Esophagus muscularis mucosa (tissue), 4 donors: ENCODE measurements at regions not wholly inside any gene's neighbourhood (a gene's known extent, or its start where the extent isn't known, plus 50 kb on each side); places are given as distances from the start of the nearest gene placed in this dataset.

Experiments
- DNase-seq: peaks from one replicate; pipeline ENCODE4 v3.0.0-alpha.2; 2017; ENCODE audit errors: extremely low spot score
- H3K27ac ChIP-seq, 4 donors: fragments of 200-600 bp; sonication (generic); replicated peaks in 1 of 4; 1 replicate in 3 of 4; 2 replicates in 1 of 4; pipeline ENCODE4 v1.5.1; 2016 to 2019; ENCODE audit warnings: mild to moderate bottlenecking in 1 of 4
- H3K27me3 ChIP-seq, 4 donors: fragments of 200-600 bp; sonication (generic); one replicate each; pipeline versions ENCODE4 v1.5.1 to v1.6.0; 2016 to 2019
- H3K36me3 ChIP-seq, 4 donors: fragments of 200-600 bp; sonication (generic); one replicate each; pipeline ENCODE4 v1.5.1; 2016 to 2019
- H3K4me1 ChIP-seq, 4 donors: fragments of 200-600 bp; sonication (generic); one replicate each; pipeline ENCODE4 v1.5.1; 2016 to 2019
- H3K4me3 ChIP-seq, 4 donors: fragments of 200-600 bp; sonication (generic); 1 replicate in 2 of 4; 2 replicates in 2 of 4; pipeline ENCODE4 v1.5.1; 2016 to 2019; ENCODE audit warnings: mild to moderate bottlenecking in 4 of 4, moderate library complexity in 1 of 4
- H3K9me3 ChIP-seq, 4 donors: fragments of 200-600 bp; sonication (generic); 1 replicate in 3 of 4; 2 replicates in 1 of 4; pipeline ENCODE4 v1.5.1; 2016 to 2019
- EP300 ChIP-seq: sonication (generic); formaldehyde crosslinking; IDR thresholded peaks from one replicate; pipeline ENCODE4 v1.6.1; 2017; ENCODE audit warnings: antibody characterized with exemption
- POLR2A ChIP-seq: fragments of 450-650 bp; IDR thresholded peaks from one replicate; pipeline ENCODE4 v1.6.1; 2017; ENCODE audit warnings: antibody characterized with exemption, moderate library complexity, mild to moderate bottlenecking, low read depth
- POLR2AphosphoS5 ChIP-seq, 2 donors: sonication (generic); formaldehyde crosslinking; IDR thresholded peaks; one replicate each; pipeline ENCODE4 v1.6.1; 2017; ENCODE audit warnings: antibody characterized with exemption in 2 of 2
- whole genome bisulfite sequencing: methylation state at CpG from one replicate; pipeline ENCODE4 v1.1.5; 2018; 5-methylcytosine and 5-hydroxymethylcytosine counted together
- intact Hi-C: fragments of 100-400 bp; cut with DNase I; formaldehyde crosslinking; loops from one replicate; pipeline ENCODE4 v1.15.1; 2023
- TF ChIP-seq, protein P1 (sequence below), 3 experiments: fragments of 200-600 bp in 2 of 3; fragments of 450-650 bp in 1 of 3; sonication (generic) in 2 of 3; IDR thresholded peaks; one replicate each; pipeline ENCODE4 v1.5.1; 2017 to 2019; ENCODE audit warnings: antibody characterized with exemption in 3 of 3, mild to moderate bottlenecking in 2 of 3, moderate library complexity in 1 of 3

DNA sequence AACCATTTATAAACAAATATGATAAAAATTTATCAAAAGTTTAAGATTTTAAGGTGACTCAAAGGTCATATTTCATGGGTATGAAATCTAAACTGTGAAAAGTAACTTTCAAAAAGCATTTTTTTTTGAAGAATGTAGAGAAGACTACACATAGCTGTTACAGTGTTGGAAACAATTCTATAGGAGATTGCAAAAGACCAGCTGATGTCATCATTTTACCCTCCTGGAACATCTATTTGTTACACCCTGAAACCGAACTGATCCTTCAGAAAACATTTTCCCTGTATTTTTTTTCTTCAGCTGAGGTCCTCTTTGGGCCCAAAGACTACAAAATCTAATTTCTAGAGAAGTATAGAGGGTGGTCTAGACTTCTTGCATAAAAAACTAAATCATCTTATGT is 297.5 kb upstream of the FERMT1 start:
- Histone ChIP-seq H3K27me3 (no peaks in the 10 kb centered on the region), H3K4me1 (no peaks in the 10 kb centered on the region), H3K27ac (no peak overlapping the region), H3K9me3 (no peaks in the 10 kb centered on the region), H3K36me3 (no peaks in the 10 kb centered on the region), H3K4me3 (no peak overlapping the region)
- TF ChIP-seq, protein P1, sequence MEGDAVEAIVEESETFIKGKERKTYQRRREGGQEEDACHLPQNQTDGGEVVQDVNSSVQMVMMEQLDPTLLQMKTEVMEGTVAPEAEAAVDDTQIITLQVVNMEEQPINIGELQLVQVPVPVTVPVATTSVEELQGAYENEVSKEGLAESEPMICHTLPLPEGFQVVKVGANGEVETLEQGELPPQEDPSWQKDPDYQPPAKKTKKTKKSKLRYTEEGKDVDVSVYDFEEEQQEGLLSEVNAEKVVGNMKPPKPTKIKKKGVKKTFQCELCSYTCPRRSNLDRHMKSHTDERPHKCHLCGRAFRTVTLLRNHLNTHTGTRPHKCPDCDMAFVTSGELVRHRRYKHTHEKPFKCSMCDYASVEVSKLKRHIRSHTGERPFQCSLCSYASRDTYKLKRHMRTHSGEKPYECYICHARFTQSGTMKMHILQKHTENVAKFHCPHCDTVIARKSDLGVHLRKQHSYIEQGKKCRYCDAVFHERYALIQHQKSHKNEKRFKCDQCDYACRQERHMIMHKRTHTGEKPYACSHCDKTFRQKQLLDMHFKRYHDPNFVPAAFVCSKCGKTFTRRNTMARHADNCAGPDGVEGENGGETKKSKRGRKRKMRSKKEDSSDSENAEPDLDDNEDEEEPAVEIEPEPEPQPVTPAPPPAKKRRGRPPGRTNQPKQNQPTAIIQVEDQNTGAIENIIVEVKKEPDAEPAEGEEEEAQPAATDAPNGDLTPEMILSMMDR (IDR thresholded peaks at IDR 0.05) = no peak
- TF ChIP-seq POLR2A = no peak
- no peak for TF ChIP-seq EP300
- no peak for TF ChIP-seq POLR2AphosphoS5 (IDR thresholded peaks at IDR 0.05)
- intact Hi-C loops = no loop called here
- no peak for DNase-seq
- 74% methylated on average over 1 of the region's 1 CpG for WGBS

DNA sequence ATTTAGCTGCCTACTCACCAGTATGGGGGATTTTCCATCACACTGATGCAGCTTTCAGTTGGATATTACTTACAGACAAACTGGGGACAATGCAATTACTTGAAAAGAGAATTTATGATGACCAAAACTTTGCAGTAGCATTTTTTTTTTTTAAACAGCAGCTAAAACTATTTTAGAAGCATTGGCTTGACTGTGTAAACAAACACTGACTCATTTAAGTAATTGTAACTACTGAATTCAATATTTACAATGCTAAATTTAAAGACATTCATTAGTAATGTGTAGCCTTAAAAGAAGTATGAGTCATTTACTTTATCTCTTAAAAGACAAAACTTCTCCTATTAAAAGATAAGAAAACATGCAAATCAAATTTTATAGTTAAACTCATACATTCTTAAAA is 295.9 kb upstream of the FERMT1 start:
- no peaks in the 10 kb centered on the region for H3K27me3 ChIP-seq
- intact Hi-C loops = no loop called here
- no peaks in the 10 kb centered on the region for H3K4me1 ChIP-seq
- no peaks in the 10 kb centered on the region for H3K9me3 ChIP-seq
- TF ChIP-seq POLR2A = no peak
- TF ChIP-seq EP300 = no peak
- TF ChIP-seq POLR2AphosphoS5 (IDR thresholded peaks at IDR 0.05) = no peak
- TF ChIP-seq, protein P1 (IDR thresholded peaks at IDR 0.05) = no peak
- no peaks in the 10 kb centered on the region for H3K36me3 ChIP-seq
- no peak for DNase-seq
- H3K4me3 ChIP-seq = no peak overlapping the region
- no peak overlapping the region for H3K27ac ChIP-seq

DNA sequence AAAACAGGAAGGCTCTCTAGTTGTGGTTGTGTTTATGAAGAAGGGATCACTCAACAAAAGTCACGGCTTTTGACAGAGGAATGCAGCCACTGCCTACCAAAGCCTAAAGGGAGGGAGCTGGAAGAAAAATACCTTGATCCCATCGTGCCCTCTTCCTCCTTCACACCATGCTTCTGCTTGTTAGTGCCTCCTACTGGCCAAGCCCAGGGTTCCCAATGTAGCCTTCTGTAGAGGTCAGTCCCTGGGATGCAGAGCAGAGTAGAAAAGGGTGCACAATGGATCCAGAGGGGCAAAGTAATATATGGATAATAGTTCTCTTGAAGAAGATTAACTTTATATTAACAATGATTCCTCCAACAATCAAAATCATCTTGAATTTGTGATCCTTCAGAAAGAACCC is 293.5 kb upstream of the FERMT1 start:
- intact Hi-C loops = no loop called here
- H3K9me3 ChIP-seq = no peaks in the 10 kb centered on the region
- no peak overlapping the region for H3K4me3 ChIP-seq
- H3K4me1 ChIP-seq = no peaks in the 10 kb centered on the region
- DNase-seq = no peak
- H3K27ac ChIP-seq = no peak overlapping the region
- TF ChIP-seq EP300 (no peak), POLR2AphosphoS5 (IDR thresholded peaks at IDR 0.05) (no peak)
- TF ChIP-seq, protein P1 (IDR thresholded peaks at IDR 0.05) = no peak
- 66% methylated on average over 2 of the region's 2 CpGs for whole genome bisulfite sequencing
- no peaks in the 10 kb centered on the region for H3K27me3 ChIP-seq
- H3K36me3 ChIP-seq = no peaks in the 10 kb centered on the region

DNA sequence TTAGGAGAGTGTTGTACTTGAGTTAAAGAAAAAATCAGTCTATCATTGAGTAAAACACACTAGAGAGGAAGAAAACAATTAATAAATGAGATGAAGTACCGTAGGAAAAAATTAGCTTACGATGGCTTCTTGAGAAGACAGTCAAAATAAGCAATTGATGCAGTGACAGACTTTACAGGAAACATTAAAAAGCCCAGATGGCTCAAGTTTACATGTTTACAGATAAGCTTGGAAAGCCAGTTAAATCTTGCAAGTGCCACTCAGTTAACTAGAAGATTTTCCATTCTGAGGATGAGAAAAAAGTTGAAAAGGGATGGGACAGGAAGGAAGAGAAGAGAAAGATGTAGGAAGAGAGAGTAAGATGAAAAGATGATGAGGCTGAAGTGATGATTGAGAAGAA is 288.8 kb upstream of the FERMT1 start:
- Histone ChIP-seq H3K36me3 (no peaks in the 10 kb centered on the region), H3K4me3 (no peak overlapping the region), H3K9me3 (no peaks in the 10 kb centered on the region), H3K27ac (no peak overlapping the region), H3K4me1 (no peaks in the 10 kb centered on the region), H3K27me3 (no peaks in the 10 kb centered on the region)
- TF ChIP-seq POLR2AphosphoS5 (IDR thresholded peaks at IDR 0.05) (no peak), POLR2A (no peak), EP300 (no peak)
- TF ChIP-seq, protein P1 (IDR thresholded peaks at IDR 0.05) = no peak
- no peak for DNase-seq
- WGBS = 59% methylated on average over 2 of the region's 2 CpGs
- intact Hi-C loops = no loop called here

DNA sequence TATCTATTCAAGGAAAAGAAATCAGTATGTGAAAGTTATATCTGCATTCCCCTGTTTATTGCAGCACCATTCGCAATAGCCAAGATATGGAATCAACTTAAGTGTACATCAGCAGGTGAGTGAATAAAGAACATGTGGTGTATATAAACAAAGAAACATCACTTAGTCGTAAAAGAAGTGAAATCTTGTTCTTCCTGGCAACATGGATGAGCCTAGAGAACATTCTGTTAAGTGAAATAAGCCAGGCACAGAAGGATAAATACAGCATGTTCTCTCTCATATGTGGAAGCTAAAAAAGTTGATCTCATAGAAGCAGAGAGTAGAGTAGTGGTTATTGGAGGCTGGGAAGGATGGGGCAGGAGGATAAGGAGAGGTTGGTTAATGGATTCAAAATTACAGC is 287.9 kb upstream of the FERMT1 start:
- intact Hi-C loops = no loop called here
- no peaks in the 10 kb centered on the region for H3K9me3 ChIP-seq
- no peaks in the 10 kb centered on the region for H3K36me3 ChIP-seq
- H3K4me1 ChIP-seq = no peaks in the 10 kb centered on the region
- no peak overlapping the region for H3K4me3 ChIP-seq
- WGBS = 55% methylated on average over 2 of the region's 2 CpGs
- H3K27me3 ChIP-seq = no peaks in the 10 kb centered on the region
- DNase-seq = no peak
- TF ChIP-seq POLR2AphosphoS5 (IDR thresholded peaks at IDR 0.05) (no peak), EP300 (no peak), POLR2A (no peak)
- TF ChIP-seq, protein P1 (IDR thresholded peaks at IDR 0.05) = no peak
- H3K27ac ChIP-seq = no peak overlapping the region
